Right atrium auricular region (tissue), 2 donors: ENCODE measurements at regions not wholly inside any gene's neighbourhood (a gene's known extent, or its start where the extent isn't known, plus 50 kb on each side); places are given as distances from the start of the nearest gene placed in this dataset.
A peak's percentile ranks its signal among the peaks of the same experiment; 100 is the strongest.

Experiments used
- DNase-seq: peaks from one replicate; pipeline ENCODE4 v3.0.0-alpha.2; 2019; ENCODE audit warnings: low spot score
- H3K27ac ChIP-seq, 2 donors: fragments of 200-600 bp; sonication (generic); 1 replicate in 1 of 2; 2 replicates in 1 of 2; pipeline ENCODE4 v1.5.1; 2016 to 2019
- H3K27me3 ChIP-seq, 2 donors: fragments of 200-600 bp; sonication (generic); one replicate each; pipeline versions ENCODE4 v1.5.1 to v1.6.0; 2017 to 2019
- H3K36me3 ChIP-seq: fragments of 200-600 bp; sonication (generic); one replicate; pipeline ENCODE4 v1.5.1; 2016
- H3K4me1 ChIP-seq, 2 donors: fragments of 200-600 bp; sonication (generic); one replicate each; pipeline versions ENCODE4 v1.5.1 to v1.6.0; 2017 to 2019
- H3K4me3 ChIP-seq, 2 donors: fragments of 200-600 bp; sonication (generic); 1 replicate in 1 of 2; 2 replicates in 1 of 2; pipeline ENCODE4 v1.5.1; 2017 to 2019; ENCODE audit warnings: mild to moderate bottlenecking in 1 of 2, moderate library complexity in 1 of 2
- H3K9me3 ChIP-seq, 2 donors: fragments of 200-600 bp; sonication (generic); one replicate each; pipeline ENCODE4 v1.5.1; 2019
- TF ChIP-seq, protein P1 (sequence below), 2 donors: fragments of 200-600 bp; sonication (generic); IDR thresholded peaks; one replicate each; pipeline ENCODE4 v1.5.1; 2019; ENCODE audit warnings: antibody characterized with exemption in 2 of 2

- Histone ChIP-seq H3K36me3 (no peaks in the 10 kb centered on the region), H3K4me1 (no peaks in the 10 kb centered on the region), H3K9me3 (no peaks in the 10 kb centered on the region), H3K27ac (no peak overlapping the region), H3K4me3 (no peak overlapping the region), H3K27me3 (no peaks in the 10 kb centered on the region)
- DNase-seq: no peak
- TF ChIP-seq, protein P1, sequence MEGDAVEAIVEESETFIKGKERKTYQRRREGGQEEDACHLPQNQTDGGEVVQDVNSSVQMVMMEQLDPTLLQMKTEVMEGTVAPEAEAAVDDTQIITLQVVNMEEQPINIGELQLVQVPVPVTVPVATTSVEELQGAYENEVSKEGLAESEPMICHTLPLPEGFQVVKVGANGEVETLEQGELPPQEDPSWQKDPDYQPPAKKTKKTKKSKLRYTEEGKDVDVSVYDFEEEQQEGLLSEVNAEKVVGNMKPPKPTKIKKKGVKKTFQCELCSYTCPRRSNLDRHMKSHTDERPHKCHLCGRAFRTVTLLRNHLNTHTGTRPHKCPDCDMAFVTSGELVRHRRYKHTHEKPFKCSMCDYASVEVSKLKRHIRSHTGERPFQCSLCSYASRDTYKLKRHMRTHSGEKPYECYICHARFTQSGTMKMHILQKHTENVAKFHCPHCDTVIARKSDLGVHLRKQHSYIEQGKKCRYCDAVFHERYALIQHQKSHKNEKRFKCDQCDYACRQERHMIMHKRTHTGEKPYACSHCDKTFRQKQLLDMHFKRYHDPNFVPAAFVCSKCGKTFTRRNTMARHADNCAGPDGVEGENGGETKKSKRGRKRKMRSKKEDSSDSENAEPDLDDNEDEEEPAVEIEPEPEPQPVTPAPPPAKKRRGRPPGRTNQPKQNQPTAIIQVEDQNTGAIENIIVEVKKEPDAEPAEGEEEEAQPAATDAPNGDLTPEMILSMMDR (IDR thresholded peaks at IDR 0.05): no peak
Measured at GRCh38 chr5:57394421-57395210, 88.0 kb downstream of the ACTBL2 start.

- no peak overlapping the region for H3K4me3 ChIP-seq
- no peaks in the 10 kb centered on the region for H3K9me3 ChIP-seq
- no peaks in the 10 kb centered on the region for H3K27me3 ChIP-seq
- H3K4me1 ChIP-seq: peaks cover 0 to 10% of the 10 kb centered on the region in 2 donors
- no peaks in the 10 kb centered on the region for H3K36me3 ChIP-seq
- no peak overlapping the region for H3K27ac ChIP-seq
- no peak for DNase-seq
- TF ChIP-seq, protein P1 (IDR thresholded peaks at IDR 0.05): no peak
Measured at GRCh38 chr5:57386958-57387357, 95.7 kb downstream of the ACTBL2 start.

- H3K27me3 ChIP-seq: no peaks in the 10 kb centered on the region
- no peak for DNase-seq
- TF ChIP-seq, protein P1 (IDR thresholded peaks at IDR 0.05): peak in 1 of 2 donors; percentile 46
- H3K4me3 ChIP-seq: no peak overlapping the region
- no peak overlapping the region for H3K27ac ChIP-seq
- H3K36me3 ChIP-seq: no peaks in the 10 kb centered on the region
- no peaks in the 10 kb centered on the region for H3K9me3 ChIP-seq
- peaks cover 0 to 10% of the 10 kb centered on the region in 2 donors for H3K4me1 ChIP-seq
Measured at GRCh38 chr5:57383093-57383861, 99.3 kb downstream of the ACTBL2 start.

DNA sequence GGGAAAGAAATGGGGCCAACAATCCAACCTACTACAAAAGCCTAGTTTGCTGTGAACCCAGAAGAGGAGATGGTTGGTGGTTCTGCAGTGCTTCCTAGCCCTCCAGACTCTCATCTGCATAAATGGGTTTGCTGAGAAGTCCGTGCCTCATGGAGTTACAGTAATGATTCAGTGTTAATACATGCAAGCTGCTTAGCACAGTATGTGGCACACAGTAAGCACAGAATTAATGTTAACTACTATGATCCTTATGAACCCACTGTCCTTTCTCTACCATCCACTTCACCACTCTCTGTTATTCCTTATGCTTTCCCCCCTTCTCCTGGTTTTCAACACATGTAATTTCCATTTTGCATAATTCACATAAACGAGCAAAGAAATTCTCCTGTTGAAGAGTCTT is 100.0 kb downstream of the ACTBL2 start:
- Histone ChIP-seq H3K4me1 (peaks cover 0 to 10% of the 10 kb centered on the region in 2 donors), H3K27me3 (no peaks in the 10 kb centered on the region), H3K27ac (no peak overlapping the region), H3K4me3 (no peak overlapping the region), H3K36me3 (no peaks in the 10 kb centered on the region), H3K9me3 (no peaks in the 10 kb centered on the region)
- no peak for DNase-seq
- TF ChIP-seq, protein P1 (IDR thresholded peaks at IDR 0.05): no peak

DNA sequence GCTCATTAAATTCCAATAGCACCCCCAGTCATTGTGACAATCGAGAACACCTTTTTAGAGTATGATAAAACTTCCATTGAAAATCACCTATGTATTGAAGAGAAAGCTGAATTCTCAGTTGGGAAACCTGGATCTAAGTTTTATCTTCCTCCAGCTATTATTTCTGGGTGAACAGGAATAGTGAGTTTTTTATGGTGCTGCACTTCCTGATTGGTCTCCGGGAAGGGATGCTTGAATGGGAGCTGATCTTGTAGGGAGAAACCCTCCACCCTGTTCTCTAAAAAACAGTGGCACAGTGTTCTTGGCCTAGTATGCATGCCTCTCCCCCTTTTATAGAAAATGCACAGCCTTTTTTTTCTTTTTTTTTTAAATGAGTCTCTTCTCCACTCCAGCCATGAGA is 112.2 kb downstream of the ACTBL2 start:
- Histone ChIP-seq H3K36me3 (no peaks in the 10 kb centered on the region), H3K27me3 (no peaks in the 10 kb centered on the region), H3K27ac (no peak overlapping the region), H3K4me1 (no peaks in the 10 kb centered on the region), H3K4me3 (no peak overlapping the region), H3K9me3 (no peaks in the 10 kb centered on the region)
- TF ChIP-seq, protein P1 (IDR thresholded peaks at IDR 0.05): no peak
- DNase-seq: no peak
